ENCODE measurements at regions not wholly inside any gene's neighbourhood (a gene's known extent, or its start where the extent isn't known, plus 50 kb on each side); places are given as distances from the start of the nearest gene placed in this dataset.
"Not testable (repeated sequence)": the region's sequence is repeated elsewhere in the genome, so short reads cannot be mapped to it uniquely, and the experiment has no call there.

DNA sequence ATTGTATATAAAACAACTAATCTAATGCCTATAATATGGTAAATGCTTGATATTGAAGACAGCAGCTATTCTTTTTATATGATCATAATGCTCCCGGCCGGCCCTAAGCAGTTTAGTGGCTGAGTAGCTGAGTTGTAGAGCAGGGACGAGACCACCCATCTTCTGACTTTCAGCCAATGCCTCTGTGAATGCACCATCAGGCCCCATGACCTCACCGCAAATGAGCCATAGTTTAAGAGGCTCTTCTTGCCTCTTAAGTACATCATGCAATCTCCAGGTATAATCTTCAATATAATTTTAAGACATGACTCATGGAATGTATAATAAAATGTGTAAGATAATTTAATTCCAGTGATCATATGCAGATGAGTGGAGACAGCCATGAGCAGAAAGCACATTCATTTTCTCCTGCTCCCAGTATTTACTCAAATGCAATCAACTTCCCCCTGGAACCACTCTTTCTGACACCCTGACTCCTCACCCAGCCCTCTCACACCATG lies 78.9 kb upstream of the SNX9 start:
- ATAC-seq (no peak), DNase-seq (no peak)
- Histone ChIP-seq H3K9me3 (no peaks in the 10 kb centered on the region), H3K36me3 (no peaks in the 10 kb centered on the region), H3K27ac (no peak overlapping the region), H3K4me1 (peaks cover 0 to 26% (median 11%) of the 10 kb centered on the region in 12 donors), H3K4me3 (no peak overlapping the region), H3K27me3 (no peaks in the 10 kb centered on the region)
- TF ChIP-seq, protein P1, sequence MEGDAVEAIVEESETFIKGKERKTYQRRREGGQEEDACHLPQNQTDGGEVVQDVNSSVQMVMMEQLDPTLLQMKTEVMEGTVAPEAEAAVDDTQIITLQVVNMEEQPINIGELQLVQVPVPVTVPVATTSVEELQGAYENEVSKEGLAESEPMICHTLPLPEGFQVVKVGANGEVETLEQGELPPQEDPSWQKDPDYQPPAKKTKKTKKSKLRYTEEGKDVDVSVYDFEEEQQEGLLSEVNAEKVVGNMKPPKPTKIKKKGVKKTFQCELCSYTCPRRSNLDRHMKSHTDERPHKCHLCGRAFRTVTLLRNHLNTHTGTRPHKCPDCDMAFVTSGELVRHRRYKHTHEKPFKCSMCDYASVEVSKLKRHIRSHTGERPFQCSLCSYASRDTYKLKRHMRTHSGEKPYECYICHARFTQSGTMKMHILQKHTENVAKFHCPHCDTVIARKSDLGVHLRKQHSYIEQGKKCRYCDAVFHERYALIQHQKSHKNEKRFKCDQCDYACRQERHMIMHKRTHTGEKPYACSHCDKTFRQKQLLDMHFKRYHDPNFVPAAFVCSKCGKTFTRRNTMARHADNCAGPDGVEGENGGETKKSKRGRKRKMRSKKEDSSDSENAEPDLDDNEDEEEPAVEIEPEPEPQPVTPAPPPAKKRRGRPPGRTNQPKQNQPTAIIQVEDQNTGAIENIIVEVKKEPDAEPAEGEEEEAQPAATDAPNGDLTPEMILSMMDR (IDR thresholded peaks at IDR 0.05), result no peak
- TF ChIP-seq POLR2A (IDR thresholded peaks at IDR 0.05), result no peak
- WGBS, 4 donors, result 77 to 98% (median 84%) methylated on average over 4 of the region's 4 CpGs
- intact Hi-C loops (cut with DNase I), result no loop called here

DNA sequence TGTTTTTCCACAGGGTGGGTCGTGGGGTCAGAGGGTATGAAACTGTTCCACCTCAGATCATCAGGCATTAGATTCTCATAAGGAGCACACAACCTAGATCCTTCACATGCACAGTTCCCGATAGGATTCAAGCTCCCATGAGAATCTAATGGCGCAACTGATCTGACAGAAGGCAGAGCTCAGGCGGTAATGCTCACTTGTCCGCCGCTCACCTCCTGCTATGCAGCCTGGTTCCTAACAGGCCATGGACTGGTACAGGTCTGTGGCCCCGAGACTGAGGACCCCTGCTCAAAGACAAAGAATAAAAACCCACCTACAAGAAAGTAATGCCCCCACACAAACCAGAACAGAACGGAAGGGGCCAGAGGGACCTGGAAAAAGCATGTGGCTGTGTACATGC lies 76.1 kb upstream of the SNX9 start:
- Histone ChIP-seq H3K9me3 (peaks cover 0 to 6% (median 0%) of the 10 kb centered on the region in 12 donors), H3K4me1 (peaks cover 0 to 17% (median 6%) of the 10 kb centered on the region in 12 donors), H3K27me3 (no peaks in the 10 kb centered on the region), H3K4me3 (no peak overlapping the region), H3K36me3 (no peaks in the 10 kb centered on the region), H3K27ac (no peak overlapping the region)
- DNase-seq, result no peak
- TF ChIP-seq, protein P1 (IDR thresholded peaks at IDR 0.05), result no peak
- no peak for TF ChIP-seq POLR2A (IDR thresholded peaks at IDR 0.05)
- WGBS, 4 donors, result 92 to 98% (median 97%) methylated on average over 6 to 8 of the region's 8 CpGs
- no peak for ATAC-seq
- intact Hi-C loops (cut with DNase I), result no loop called here

DNA sequence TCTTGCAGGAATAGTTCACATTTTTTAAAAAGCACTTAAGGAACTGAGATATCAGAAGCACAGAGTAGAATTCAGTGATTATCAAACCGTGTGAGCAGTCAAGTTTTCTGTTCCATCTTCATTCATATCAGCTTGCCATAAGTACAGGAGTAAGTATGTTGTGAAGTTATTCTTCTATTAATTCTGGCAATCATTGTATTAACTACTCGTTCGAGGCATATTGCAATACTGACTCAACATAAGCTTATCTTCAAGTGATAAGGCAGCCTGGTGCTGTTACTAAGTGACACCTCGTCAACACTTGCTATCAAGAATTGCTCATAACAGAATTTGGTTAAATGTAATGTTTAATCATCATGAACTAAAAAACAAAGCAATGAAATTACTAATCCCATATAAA lies 75.7 kb upstream of the SNX9 start:
- 39 to 54% (median 47%) methylated on average over 4 of the region's 4 CpGs for WGBS, 4 donors
- TF ChIP-seq, protein P1 (IDR thresholded peaks at IDR 0.05), result no peak
- no peak for TF ChIP-seq POLR2A (IDR thresholded peaks at IDR 0.05)
- Histone ChIP-seq H3K4me1 (peaks cover 0 to 12% (median 4%) of the 10 kb centered on the region in 12 donors), H3K4me3 (no peak overlapping the region), H3K27me3 (no peaks in the 10 kb centered on the region), H3K9me3 (peaks cover 0 to 6% (median 0%) of the 10 kb centered on the region in 12 donors), H3K36me3 (no peaks in the 10 kb centered on the region), H3K27ac (no peak overlapping the region)
- no peak for ATAC-seq
- no peak for DNase-seq
- intact Hi-C loops (cut with DNase I), result no loop called here

DNA sequence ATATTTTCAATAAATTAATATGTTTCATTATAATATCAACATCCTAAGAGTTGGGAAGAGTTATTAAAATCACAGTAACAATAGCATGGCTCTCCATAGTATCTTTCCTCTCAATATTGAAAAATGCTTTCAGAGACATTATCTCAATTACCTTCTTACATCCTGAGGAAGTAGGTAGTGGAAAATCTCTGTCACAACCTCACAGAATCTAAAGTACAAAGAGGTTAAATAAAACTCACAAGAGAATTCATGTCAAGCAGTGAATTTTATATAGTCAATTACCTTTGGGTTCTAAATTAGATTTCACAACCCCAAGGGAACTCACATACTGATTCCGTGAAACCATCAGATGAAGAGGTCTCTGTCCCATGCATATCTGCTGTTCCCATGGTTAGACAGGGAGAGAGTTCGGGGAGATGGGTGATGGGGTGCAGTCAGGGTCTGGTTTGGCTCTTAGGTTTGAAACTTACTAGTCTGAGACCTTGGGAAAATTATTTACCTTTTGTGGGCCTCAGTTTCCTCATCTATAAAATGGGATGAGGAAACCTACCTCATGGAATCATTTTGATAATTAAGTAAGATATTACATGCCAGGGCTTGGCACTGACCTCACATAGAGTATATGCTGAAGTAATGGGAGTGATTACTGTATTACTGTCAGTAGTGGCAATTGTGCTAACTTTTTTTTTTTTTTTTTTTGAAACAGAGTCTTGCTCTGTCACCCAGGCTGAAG lies 74.0 kb upstream of the SNX9 start:
- Histone ChIP-seq H3K27me3 (no peaks in the 10 kb centered on the region), H3K27ac (peak overlapping the region in 1 of 12 donors; percentile 11), H3K36me3 (no peaks in the 10 kb centered on the region), H3K4me1 (peaks cover 0 to 7% (median 0%) of the 10 kb centered on the region in 12 donors), H3K4me3 (no peak overlapping the region), H3K9me3 (peaks cover 0 to 6% (median 0%) of the 10 kb centered on the region in 12 donors)
- ATAC-seq (peak in 1 of 4 donors; percentile 52), DNase-seq (no peak)
- TF ChIP-seq, protein P1 (IDR thresholded peaks at IDR 0.05), result no peak
- no peak for TF ChIP-seq POLR2A (IDR thresholded peaks at IDR 0.05)
- intact Hi-C loops (cut with DNase I), result no loop called here
- 73 to 85% (median 80%) methylated on average over 2 of the region's 2 CpGs for WGBS, 4 donors

DNA sequence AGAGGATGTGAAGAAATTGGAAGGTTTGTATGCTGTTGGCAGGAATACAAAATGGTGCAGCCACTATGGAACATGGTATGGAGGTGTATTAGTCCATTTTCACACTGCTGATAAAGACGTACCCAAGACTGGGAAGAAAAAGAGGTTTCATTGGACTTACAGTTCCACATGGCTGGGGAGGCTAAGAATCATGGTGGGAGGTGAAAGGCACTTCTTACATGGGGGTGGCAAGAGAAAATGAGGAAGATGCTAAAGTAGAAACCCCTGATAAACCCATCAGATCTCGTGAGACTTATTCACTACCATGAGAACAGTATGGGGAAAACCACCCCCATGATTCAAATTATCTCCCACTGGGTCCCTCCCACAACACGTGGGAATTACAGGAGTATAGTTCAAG lies 72.1 kb upstream of the SNX9 start:
- 87 to 94% (median 89%) methylated on average over 3 of the region's 3 CpGs for WGBS, 4 donors
- intact Hi-C loops (cut with DNase I), result loop anchor here in 1 of 10 donors (10.0 kb wide), 1 partner anchor 194 kb away; no protein-coding TSS in a partner anchor
- H3K4me1 ChIP-seq, ATAC-seq, H3K27me3 ChIP-seq, H3K9me3 ChIP-seq, H3K4me3 ChIP-seq, H3K27ac ChIP-seq, DNase-seq, H3K36me3 ChIP-seq: not testable (repeated sequence)
